Calu3 (cell line): ENCODE measurements at regions not wholly inside any gene's neighbourhood (a gene's known extent, or its start where the extent isn't known, plus 50 kb on each side); places are given as distances from the start of the nearest gene placed in this dataset.
"Not testable (repeated sequence)": the region's sequence is repeated elsewhere in the genome, so short reads cannot be mapped to it uniquely, and the experiment has no call there.

Experiments used
- BruUV-seq: library from RNA; stranded (reverse); fragments of 400-500 nt; replicated peaks from 2 replicates; lab custom pipeline; 2021; lab: Mats Ljungman, UMichigan
- CTCF ChIA-PET: fragments of 300-600 bp; sonication (Branson Sonifier 250); formaldehyde crosslinking; loops from one replicate; lab custom pipeline; 2022; ENCODE audit warnings: antibody characterized with exemption; lab: Charles Lee
- DNase-seq: peaks from one replicate; pipeline ENCODE4 v3.0.0; 2022
- H3K27ac Mint-ChIP-seq: one replicate; pipeline ENCODE4 v1.8.0; 2022; ENCODE audit warnings: mixed read lengths; ENCODE audit not compliant: unreplicated experiment
- H3K27me3 Mint-ChIP-seq: one replicate; pipeline ENCODE4 v1.8.0; 2022; ENCODE audit warnings: mixed read lengths; ENCODE audit not compliant: unreplicated experiment
- H3K36me3 Mint-ChIP-seq: one replicate; pipeline ENCODE4 v1.8.0; 2022; ENCODE audit warnings: mild to moderate bottlenecking, moderate library complexity, mixed read lengths; ENCODE audit not compliant: insufficient read depth, unreplicated experiment
- H3K4me1 Mint-ChIP-seq: one replicate; pipeline ENCODE4 v1.8.0; 2022; ENCODE audit warnings: mild to moderate bottlenecking, low read depth, mixed read lengths; ENCODE audit not compliant: unreplicated experiment
- H3K4me3 Mint-ChIP-seq: one replicate; pipeline ENCODE4 v1.8.0; 2022; ENCODE audit warnings: mild to moderate bottlenecking, low read depth, moderate library complexity, mixed read lengths; ENCODE audit not compliant: unreplicated experiment
- H3K9me3 Mint-ChIP-seq: one replicate; pipeline ENCODE4 v1.8.0; 2022; ENCODE audit warnings: low read depth, mixed read lengths; ENCODE audit not compliant: unreplicated experiment
- intact Hi-C: fragments of 100-400 bp; cut with micrococcal nuclease; formaldehyde crosslinking; loops from one replicate; pipeline ENCODE4 v1.10.0; 2022; ENCODE audit not compliant: unreplicated experiment
- TF ChIP-seq, protein P1 (sequence below): fragments of 200-600 bp; IDR thresholded peaks from one replicate; pipeline ENCODE4 v1.8.0; 2022; ENCODE audit warnings: antibody characterized with exemption; ENCODE audit not compliant: unreplicated experiment

DNA sequence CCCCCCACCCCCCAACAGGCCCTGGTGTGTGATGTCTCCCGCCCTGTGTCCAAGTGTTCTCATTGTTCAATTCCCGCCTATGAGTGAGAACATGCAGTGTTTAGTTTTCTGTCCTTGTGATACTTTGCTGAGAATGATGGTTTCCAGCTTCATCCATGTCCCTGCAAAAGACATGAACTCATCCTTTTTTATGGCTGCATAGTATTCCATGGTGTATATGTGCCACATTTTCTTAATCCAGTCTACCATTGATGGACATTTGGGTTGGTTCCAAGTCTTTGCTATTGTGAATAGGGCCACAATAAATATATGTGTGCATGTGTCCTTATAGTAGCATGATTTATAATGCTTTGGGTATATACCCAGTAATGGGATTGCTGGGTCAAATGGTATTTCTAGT, 54.0 kb downstream of the ZCCHC13 start:
- H3K27ac Mint-ChIP-seq, BruUV-seq, CTCF ChIA-PET, H3K4me3 Mint-ChIP-seq, H3K4me1 Mint-ChIP-seq, H3K9me3 Mint-ChIP-seq, intact Hi-C loops, H3K27me3 Mint-ChIP-seq, DNase-seq, H3K36me3 Mint-ChIP-seq: not testable (repeated sequence)

DNA sequence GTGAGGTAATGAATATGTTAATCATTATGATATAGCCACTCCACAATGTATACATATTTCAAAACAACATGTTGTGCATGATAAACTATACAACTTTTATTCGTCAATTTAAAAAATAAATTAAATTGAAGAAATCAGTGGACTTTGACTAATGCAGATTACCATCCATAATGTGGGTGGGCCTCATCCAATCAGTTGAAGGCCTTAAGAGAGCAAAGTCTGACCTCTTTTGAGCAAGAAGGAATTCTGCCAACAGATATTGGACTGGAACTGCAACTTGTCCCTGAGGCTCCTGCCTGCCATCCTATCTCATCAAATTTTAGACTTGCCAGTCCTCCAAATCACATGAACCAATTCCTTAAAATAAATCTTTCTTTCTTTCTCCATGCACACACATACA, 57.4 kb upstream of the SLC16A2 start:
- H3K27ac Mint-ChIP-seq, result no peak overlapping the region
- DNase-seq, result no peak
- no peaks in the 10 kb centered on the region for H3K36me3 Mint-ChIP-seq
- TF ChIP-seq, protein P1, sequence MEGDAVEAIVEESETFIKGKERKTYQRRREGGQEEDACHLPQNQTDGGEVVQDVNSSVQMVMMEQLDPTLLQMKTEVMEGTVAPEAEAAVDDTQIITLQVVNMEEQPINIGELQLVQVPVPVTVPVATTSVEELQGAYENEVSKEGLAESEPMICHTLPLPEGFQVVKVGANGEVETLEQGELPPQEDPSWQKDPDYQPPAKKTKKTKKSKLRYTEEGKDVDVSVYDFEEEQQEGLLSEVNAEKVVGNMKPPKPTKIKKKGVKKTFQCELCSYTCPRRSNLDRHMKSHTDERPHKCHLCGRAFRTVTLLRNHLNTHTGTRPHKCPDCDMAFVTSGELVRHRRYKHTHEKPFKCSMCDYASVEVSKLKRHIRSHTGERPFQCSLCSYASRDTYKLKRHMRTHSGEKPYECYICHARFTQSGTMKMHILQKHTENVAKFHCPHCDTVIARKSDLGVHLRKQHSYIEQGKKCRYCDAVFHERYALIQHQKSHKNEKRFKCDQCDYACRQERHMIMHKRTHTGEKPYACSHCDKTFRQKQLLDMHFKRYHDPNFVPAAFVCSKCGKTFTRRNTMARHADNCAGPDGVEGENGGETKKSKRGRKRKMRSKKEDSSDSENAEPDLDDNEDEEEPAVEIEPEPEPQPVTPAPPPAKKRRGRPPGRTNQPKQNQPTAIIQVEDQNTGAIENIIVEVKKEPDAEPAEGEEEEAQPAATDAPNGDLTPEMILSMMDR, result no peak
- no peaks in the 10 kb centered on the region for H3K9me3 Mint-ChIP-seq
- CTCF ChIA-PET, result no interaction called here
- no TSS peak for BruUV-seq
- H3K4me3 Mint-ChIP-seq, result no peak overlapping the region
- no peaks in the 10 kb centered on the region for H3K27me3 Mint-ChIP-seq
- intact Hi-C loops, result loop anchor here (5.0 kb wide), 1 partner anchor 507 kb away; no protein-coding TSS in a partner anchor
- no peaks in the 10 kb centered on the region for H3K4me1 Mint-ChIP-seq

DNA sequence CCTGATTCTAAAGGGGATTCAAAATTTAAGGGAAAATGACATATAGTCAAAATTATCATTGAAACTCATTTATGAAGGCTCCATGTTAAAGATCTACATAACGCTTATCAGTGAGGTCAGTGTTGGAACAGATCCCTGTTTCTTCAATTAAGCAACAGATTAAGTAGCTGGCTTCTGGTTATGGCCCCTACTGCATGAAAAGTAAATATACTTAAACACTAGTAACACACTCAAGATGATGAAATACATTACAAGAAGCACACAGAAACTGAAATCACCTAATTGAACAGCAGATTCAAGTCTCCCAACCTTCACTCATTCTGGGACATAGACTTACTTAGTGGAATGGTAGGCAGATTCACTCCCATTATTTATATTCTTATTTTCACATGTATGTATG, 51.6 kb upstream of the SLC16A2 start:
- Mint-ChIP-seq H3K27ac (no peak overlapping the region), H3K36me3 (no peaks in the 10 kb centered on the region), H3K9me3 (no peaks in the 10 kb centered on the region), H3K4me3 (no peak overlapping the region), H3K27me3 (peaks cover 24% of the 10 kb centered on the region), H3K4me1 (peaks cover 8% of the 10 kb centered on the region)
- TF ChIP-seq, protein P1, result no peak
- DNase-seq, result no peak
- intact Hi-C loops, result no loop called here
- CTCF ChIA-PET, result no interaction called here
- BruUV-seq, result no TSS peak

DNA sequence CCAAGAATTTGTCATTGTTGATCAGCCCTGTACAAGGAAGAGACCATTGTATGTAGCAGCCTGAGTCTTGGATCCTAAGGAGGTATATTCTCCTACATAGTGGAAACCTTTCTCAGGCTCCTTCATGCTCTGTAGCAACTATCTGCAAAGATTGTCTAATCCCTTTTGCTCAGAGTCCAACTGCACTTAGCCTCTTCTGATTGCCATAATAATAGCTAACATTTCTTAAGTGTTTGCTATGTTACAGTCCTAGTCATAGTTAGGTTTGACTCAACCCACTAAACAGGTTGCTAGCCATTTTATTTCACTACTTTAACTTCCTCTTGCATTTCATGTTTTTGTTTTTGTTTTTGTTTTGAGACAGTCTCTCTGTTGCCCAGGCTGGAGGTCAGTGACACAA, 50.8 kb upstream of the SLC16A2 start:
- Mint-ChIP-seq H3K36me3 (no peaks in the 10 kb centered on the region), H3K4me1 (peaks cover 8% of the 10 kb centered on the region), H3K27ac (no peak overlapping the region), H3K27me3 (peaks cover 24% of the 10 kb centered on the region), H3K4me3 (no peak overlapping the region), H3K9me3 (no peaks in the 10 kb centered on the region)
- DNase-seq, result no peak
- intact Hi-C loops, result no loop called here
- no TSS peak for BruUV-seq
- TF ChIP-seq, protein P1, result no peak
- CTCF ChIA-PET, result no interaction called here

DNA sequence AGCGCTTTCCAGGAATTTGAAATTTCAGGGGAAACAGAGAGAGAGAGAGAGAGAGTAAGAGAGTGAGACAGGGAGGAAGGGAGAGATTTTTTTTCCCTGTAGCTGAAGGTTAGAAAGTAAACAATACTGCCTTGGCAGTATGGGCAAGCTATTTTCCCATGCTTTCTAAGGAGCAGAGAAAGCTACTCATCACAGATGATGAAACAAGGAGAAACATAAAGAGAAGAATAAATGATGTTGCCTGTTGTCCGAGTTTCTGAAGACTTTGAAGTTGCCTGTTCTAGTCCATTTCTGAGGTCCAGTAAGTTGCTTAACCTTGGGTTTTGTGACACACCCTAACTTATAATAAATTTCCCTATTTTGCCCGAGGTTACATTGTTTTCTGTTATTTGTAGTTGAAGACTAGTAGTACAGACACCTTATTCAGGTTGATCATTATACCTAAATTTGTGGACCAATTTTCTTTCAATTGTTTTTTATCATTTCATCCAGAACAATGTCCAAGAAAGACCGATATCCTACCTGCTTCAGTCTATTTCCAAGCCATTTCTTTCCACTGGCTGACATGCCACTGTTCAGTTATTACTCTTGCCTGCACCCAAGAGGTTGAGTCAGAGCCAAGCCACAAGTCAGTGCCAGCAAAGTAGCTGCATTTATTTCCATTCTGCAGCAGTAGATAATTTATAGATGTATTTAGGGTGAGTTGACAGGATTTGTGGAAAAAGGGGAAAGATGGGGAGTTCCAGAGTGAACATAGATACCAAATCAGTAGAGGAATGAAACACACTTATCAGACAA, 49.7 kb upstream of the SLC16A2 start:
- no peak overlapping the region for H3K27ac Mint-ChIP-seq
- H3K4me1 Mint-ChIP-seq, result peaks cover 8% of the 10 kb centered on the region
- DNase-seq, result no peak
- no peak overlapping the region for H3K4me3 Mint-ChIP-seq
- H3K36me3 Mint-ChIP-seq, result no peaks in the 10 kb centered on the region
- TF ChIP-seq, protein P1, result no peak
- H3K27me3 Mint-ChIP-seq, result peaks cover 24% of the 10 kb centered on the region
- no peaks in the 10 kb centered on the region for H3K9me3 Mint-ChIP-seq
- intact Hi-C loops, result no loop called here
- CTCF ChIA-PET, result interaction anchor here (0.5 kb wide), 1 partner anchor 1850 kb away, joined by 3 read pairs; no protein-coding TSS in a partner anchor
- no TSS peak for BruUV-seq
